Fibroblast of skin of left biceps (primary cell): ENCODE measurements at regions not wholly inside any gene's neighbourhood (a gene's known extent, or its start where the extent isn't known, plus 50 kb on each side); places are given as distances from the start of the nearest gene placed in this dataset.
A peak's percentile ranks its signal among the peaks of the same experiment; 100 is the strongest.

Experiments
- DNase-seq, 2 experiments: peaks; one replicate each; pipeline ENCODE4 v3.0.0-alpha.2; 2013; ENCODE audit warnings: low read depth in 2 of 2

DNA sequence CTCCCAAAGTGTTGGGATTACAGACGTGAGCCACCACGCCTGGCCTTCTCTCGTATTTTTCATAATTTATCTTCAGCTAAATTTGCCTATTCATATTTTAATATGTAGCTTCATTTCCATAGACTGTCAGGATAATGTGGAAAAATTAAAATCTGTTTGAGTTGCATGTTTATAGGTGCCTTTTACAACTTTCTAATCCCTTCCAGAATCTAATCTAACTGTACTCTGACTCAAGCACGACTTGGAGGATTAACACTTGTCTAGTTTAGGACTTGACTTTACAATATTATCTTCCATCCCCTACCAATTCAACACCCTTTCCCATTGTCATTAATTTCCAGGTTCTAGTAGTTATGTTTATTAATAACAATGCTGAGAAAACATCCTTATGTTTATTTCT, 1761.5 kb downstream of the MAT2B start:
- DNase-seq, result no peak

DNA sequence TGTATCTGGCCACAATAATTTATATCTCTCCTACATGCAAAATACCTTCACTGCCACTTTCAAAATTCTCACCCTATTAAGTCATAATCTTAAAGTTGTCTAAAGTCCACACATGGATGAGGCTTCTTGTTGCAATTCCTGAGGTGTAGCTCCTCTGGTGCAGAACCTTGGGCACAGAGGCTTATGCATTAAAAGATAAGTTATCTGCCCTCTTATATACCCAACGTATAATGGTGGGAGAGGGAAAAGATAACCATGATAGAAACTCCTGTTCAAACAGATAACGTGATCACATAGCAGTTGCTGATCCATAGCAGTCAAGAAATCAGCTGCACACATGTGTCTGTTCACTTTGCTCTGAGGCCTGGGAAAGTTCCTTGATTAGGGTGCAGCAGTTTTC, 1767.0 kb downstream of the MAT2B start:
- DNase-seq, result no peak

DNA sequence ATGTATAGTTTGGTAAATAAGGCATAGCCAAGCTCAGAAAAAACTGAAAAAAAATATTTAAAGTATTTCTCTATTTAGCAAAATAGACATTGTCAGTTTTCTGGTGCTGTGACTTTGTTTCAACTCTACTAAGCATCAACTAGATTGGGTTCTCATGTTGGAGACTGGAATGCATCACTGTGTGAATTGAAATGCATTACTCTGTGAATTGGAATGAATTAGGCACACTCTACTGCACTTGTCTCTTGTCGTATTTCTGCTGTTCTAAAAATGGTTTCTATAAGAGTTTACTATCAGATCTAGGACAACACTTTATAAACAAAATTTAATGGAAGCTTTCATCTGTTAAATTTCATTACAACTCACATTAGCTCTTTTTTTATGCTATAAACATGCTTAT, 1772.2 kb downstream of the MAT2B start:
- no peak for DNase-seq

DNA sequence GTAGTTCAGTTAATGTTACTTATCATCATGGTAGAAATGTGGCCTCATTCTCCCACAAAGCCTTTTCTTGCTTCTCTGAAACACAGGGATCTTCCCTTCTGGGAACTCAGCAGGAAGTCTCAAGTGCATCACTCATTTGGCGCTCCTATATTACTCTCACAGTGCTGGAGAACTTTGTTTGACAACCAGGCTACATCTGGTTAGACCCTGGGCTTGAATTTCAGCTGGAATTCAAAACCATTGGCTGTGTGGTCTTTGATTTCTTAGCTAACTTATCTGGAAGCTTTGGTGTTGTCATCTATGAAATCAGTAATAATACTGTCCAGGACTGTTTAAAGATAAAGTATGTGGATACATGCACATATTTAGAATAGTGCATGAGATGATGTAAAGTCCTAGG, 1777.1 kb downstream of the MAT2B start:
- DNase-seq, result no peak

DNA sequence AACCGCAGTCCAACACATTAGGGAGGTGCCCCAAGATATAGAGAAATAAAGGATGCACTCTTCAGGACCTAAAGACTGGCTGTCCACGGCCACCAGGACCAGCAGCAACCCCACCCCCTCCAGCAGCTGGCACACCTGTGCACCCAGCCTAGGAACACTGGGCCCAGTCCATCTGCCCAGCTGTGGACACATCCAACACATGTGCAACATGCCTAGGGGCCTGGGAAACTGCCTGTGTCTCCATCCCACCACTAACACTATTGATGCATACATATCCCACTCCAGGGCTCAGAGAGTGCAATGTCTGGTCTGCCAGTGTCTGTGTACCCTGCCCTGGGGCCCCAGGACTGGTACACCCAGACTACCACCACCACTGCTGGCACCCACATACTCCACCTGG, 1781.3 kb downstream of the MAT2B start:
- no peak for DNase-seq

DNA sequence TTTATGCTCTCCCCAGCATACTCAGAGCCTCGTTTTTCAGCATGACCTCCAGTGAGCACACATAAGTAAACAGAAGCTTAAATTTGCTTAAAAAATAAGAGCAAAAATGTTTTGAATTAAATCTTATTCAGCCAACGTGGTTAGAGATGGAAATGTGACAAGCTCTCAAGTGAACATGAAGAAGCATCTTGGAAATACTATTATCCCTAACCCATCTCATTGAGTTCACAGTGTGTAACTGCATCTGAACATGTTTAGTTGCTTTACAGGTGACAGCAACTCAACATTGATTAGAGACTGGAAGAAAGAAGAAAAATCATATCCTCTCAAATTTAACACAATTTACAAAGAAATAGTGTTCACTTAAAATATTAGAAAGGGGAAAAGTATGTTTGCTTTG, 1785.1 kb downstream of the MAT2B start:
- no peak for DNase-seq

DNA sequence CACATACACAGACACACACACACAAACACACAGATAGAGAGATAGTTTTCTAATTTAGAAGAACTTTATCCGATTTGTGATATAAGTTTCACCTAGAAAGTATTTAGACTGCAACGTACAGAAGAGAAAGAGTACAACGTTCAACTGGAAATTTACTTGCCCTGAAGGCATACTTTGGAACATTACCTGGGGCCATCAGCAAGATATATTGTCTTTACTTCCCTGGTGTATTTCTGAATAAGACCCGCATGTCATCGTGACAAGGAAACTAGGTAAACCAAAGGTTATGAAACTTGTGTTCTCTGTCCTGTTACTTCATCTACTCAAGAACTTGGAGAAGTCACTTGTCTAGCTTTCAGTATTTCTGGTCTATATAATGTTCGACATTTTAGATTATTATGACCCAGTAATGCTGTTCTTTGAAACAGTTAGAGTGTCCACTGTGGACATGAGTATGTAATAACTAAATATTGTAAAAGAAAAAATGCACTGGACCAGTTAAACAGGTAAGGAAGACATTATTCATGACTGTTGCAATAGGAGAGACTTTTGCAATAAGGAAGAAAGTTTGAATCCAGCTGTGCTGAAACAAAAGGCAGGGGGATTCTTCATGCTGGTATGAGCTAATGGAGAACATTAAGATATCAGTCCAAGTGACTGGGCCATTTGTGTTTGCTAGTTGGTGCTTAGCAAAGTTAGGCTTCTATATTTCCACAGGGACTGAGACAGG, 1791.1 kb downstream of the MAT2B start:
- no peak for DNase-seq

DNA sequence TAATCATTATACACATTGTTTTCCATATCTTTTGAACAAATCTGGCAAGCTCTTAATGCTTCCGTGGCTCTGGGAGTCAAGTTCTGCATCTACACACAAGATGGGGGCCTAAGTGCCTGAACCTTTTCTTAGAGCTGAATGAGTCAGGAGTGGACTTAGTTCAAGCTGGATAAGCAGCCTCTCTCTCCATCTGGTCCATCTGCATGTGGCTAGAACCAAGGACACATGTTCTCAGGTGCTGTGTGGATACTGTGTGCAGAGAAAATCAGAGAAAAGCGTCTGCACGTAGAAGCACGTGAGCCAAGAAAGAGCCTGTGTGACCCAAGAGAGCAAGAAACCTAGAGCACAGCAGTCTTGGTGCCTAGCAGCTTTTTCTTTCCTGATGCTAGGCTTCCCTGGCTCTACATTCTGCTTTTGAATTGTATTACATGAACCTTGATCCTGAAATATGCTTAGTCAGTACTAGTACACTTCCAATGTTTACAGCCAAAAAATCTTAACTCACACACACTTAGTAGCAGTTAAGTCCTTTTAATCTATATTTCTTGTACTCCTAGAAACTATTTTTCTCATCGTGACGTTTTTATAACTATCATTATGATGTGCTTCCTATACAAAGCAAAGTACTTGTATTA, 1798.9 kb downstream of the MAT2B start:
- DNase-seq, result no peak

DNA sequence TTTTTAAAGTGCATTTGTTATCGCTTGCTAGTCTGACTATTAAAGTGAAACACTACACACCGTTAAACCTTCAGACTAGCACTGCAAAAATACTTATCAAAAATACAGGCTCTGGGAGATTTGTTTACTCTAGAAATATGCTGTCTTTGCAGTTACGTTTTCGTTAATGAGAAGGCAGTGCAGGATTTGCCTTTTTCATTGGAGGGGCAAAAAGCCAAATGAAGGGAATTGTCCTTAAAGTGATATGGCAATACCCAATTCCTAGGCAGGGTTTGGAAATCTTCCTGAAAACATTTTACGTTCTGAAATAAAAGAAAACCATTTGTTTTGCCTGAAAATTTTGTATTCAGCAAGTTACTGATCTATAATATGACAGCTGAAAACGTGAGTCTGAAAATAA, 1800.2 kb downstream of the MAT2B start:
- no peak for DNase-seq

DNA sequence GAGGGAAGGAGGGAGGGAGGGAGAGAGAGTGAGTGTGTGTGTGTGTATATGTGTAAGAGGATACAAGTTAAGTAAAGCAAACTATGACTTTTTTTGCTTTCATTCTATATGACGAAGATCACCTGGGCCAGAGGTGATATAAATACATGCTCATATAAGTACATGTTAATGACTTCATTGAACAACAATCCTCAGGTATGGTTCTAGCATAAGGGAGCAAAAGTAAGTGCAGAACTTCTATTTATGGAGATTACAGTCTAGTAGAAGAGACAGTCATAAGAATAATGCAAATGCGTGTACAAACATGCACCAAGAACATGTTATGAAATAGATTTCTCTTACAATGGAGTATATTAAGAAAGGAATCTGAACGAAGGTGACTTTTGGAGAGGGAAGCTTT, 1804.0 kb downstream of the MAT2B start:
- DNase-seq, result no peak

DNA sequence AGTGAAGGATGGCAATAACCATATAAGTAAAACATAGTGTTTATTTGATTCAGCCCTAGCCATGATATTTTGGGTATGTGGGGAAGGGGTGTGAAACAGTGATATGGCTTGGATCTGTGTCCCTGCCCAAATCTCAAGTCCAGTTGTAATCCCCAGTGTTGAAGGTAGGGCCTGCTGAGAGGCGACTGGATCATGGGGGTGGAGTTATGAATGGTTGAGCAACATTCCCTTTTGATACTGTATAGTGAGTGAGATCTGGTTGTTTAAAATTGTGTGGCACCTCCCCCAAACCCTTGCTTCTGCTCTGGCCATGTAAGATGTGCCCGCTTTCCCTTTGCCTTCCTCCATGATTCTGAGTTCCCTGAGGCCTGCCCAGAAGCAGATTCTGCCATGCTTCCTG, 1804.6 kb downstream of the MAT2B start:
- DNase-seq, result no peak

DNA sequence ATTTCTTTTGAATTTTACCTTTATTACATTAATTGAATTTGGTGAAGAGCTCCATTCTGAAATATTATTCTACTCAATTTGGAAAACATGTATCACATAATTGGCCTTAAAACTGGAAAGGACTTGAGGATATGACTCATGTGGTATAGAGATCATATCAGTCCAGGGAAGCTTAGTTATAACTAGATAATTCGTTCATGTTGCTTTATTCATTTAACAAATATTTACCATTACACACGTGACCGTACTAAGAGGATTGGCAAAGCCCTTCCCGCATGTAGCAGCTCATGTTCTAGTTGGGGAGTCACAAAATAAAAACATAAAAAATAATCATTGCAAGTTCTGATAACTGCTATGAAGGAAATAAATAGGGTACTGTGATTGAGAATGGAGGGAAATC, 1816.5 kb downstream of the MAT2B start:
- peak; percentile 23 to 30 for DNase-seq

DNA sequence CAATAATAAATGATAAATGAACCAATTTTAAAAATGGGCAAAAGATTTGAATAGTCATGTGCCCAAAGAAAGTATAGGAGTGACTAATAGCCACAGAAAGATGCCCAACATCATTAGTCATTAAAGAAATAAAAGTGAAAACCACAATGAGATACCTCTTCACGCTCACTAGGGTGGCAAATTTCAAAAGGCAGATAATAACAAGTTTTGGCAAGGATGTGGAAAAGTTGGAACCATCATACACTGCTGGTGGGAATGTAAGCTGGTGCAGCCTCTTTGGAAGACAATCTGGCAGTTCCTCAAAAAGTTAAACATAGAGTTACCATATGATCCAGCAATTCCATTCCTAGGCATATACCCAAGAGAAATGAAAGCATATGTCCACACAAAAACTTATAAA, 1819.8 kb downstream of the MAT2B start:
- no peak for DNase-seq

DNA sequence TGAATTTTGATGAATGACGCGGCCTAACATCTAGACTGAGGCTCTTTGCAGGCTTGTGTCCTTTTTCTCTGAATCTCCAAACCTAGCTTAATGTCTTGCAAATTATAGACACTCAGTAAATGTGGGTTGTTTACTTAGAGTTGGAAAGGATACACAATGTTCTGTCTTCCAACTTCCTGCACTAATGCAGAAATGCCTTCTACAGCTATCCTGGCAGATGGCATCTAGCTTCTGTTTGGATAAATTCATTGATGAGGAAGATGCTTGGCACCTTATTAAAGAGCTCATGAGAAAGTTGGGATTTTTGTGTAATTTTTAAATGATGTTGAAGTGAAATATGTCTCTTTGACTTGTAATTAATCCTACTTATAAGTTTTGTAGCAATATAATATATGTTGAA, 1822.2 kb downstream of the MAT2B start:
- no peak for DNase-seq

DNA sequence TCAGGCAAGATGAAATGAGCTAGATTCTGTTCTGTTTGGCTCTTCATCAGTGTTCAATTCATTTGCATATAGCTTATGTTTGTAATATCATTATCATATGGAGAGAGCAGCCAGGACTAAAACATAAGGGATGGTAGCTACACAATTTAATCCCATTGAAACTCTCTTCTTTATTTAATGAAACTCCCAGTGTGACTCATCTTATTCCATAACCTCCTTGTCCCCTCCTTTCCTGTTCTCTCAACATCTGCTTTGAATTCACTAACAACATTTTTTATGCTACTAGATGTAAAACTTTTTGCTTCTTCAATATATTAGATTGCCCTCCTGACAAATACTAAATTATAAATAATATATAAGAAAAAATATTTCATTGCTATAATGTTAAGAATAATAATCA, 1823.4 kb downstream of the MAT2B start:
- no peak for DNase-seq

DNA sequence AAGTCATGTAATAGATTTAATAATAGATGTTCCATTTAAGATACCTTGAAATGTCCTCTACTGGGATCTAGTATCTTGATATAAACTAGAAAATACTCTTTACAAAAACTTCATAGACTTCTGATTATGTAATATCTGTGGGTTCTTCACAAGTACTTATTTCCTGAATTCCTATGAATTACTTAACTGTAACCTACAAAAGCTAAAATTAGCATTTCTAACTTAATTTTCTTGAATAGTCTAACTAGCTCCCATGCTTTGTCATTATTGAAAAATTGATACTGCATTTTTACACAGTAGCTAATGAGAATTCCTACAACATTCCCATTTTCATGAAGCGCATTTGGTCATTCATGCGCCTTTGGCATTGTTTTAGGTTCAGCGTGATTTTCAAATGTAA, 1828.2 kb downstream of the MAT2B start:
- DNase-seq, result no peak

DNA sequence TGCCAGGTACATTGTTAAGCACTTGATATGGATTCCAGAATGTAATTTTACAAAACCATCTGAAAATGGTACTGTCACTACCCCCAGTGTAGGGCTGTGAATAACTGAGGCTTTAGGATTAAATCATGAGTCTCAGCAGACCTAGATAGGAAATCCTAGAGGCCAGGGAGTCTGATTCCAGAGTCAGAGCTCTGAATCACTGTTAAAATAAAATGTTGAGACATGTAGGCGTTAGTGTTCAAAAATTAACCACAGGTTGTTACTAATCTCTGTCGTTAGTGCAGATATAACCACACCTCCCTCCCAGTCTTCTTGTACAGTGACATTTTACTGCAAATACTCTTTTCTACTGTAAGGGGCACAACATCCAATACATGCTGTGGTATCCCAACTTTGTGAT, 1828.8 kb downstream of the MAT2B start:
- DNase-seq, result no peak

DNA sequence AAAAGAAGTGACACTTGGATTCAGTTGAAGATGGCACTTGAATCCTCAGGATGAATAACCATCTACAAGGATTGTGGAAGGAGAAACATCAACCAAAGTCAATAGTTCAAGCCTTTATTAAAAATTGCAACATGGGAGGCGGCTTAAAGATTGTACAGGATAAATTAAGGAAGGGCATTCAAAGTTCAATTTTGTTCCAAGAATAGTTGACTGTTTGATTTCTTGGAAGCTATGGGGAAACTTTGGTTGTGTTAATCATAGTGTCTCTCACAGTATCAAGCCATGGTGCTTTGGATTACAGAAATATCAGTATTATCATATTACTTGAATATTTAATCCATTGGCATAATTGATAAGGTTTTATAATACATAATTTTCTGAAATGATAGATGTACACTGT, 1844.3 kb downstream of the MAT2B start:
- DNase-seq, result no peak

DNA sequence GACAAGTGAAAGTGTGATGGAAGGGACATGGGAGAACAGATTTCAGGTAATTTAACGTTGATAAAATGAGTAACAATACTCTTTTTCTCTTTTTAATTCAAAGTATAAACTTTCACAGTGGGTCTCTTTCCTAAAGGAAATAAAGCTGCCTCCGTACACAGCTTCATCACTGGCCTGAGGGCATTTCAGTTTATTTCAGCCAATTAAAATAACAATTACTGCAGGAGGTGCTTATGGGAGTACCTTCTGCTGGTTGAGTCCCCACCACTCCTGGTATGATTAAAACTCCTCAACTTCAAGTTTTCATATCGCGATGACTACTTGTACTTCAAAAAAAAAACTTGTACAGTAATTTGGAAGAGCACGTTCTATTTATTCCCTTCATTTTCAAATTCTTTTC, 1845.9 kb downstream of the MAT2B start:
- DNase-seq, result no peak

DNA sequence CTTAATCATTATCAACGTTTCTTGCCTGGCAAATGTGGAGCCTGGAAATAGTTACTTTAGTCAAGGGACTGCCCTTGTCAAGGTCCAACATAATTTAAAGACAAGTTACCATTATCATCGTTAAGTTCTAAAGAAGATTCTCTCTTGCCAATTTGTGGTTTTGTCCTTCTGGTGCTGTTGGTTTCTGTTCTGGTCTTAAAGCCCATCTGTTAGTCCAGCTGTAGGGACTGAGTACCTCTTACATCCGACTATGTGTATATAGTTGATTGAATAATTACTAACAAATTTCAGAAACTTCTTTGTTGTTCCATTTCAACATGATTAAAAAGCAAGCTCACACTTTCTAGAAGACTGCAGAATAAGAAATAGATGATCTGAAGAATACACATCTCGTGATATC, 1854.9 kb downstream of the MAT2B start:
- DNase-seq, result no peak

DNA sequence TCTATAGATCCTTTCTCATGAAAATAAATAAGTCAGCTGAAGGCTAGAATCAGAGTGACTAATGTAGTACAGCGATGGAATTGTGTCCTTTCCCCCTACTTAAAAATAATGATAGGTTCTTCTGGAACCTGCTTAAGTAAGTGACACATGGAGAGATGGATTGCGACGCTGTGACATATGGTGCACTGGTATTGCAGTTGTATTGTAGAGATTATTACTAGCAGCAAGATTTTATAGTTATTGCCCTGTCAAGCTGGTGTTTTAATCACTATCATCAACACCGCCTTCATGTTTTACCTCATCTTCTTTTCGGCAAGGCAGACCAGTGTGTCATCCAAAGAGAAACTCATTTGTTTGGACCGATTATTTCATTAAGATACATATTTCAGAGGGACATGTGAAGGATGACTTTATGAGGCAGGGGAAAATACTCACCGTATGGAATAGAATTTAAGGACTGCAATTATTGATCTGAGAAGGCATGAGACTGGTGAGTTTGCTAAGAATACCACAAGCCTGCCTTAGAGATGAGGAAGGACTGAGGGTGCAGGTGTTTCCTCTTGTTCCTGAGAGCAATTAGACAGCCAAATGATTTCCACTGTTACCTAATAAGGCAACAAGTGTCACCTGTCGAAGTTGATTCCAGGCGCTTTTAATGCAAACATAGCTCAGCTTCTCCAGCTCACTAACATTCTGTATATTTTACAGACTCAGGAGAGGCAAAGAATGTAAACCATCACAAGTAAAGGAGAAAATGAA, 1855.5 kb downstream of the MAT2B start:
- DNase-seq, result no peak

DNA sequence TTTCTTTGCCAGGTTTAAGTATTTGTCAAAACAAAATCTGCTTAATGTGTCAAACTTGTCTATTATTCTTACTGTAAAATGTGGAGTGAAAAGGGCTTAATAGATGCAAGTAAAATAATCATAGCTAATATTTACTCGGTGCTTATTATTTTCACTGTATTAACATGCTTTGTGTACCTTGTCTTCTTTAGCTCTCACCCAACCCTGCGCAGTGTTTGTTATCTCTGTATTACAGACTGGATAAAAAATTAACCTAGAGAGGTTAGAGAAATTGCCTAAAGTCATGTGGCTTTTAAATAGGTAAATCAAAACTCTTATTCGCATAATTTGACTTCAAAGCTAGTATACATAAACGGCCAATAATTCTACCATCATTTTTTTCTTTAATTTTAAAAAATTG, 1864.8 kb downstream of the MAT2B start:
- DNase-seq, result no peak

DNA sequence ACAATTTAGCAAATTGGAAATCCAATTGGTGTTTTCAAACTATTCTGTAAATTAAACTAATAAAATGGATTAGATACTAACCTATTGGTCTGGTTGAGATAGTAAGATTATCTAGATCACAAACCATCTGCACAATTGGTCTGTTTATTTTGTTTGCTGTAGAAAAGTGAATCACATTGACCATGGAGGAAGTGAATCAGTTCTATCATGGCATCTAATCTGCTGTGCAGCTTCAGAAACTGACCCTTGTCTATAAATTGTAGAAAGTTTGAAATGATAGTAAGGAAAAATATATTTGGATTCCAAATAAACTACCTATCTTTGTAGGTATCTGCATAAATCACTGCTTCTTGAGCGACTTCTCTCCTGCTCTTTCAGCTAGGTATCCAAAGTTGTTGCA, 1865.4 kb downstream of the MAT2B start:
- no peak for DNase-seq
